NCI-H1105 treated with DMSO at 0.1 percent for 48 hours (cell line): ENCODE measurements at regions not wholly inside any gene's neighbourhood (a gene's known extent, or its start where the extent isn't known, plus 50 kb on each side); places are given as distances from the start of the nearest gene placed in this dataset.

Source experiments
- DNase-seq: peaks from one replicate; lab custom pipeline; 2025; lab: John Stamatoyannopoulos, UW

DNA sequence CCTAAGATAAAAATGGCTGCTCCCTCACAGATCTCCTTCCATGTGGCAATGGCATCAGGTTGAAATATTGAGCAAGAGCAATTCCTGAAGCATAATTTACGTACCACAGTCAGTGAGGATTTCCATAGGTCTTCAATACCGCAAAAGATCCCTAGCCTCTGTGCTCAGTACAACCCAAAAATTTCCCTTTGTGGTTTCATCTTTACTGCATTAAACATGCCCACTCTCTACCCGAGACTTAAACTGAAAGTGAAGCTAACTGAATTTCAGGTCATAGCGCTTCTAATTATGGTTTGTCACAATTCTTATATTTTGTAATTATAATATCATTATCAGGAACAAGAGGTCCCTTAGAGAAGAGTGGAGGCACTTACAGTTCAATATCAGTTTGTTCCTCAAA is 1071.1 kb downstream of the XPNPEP1 start:
- DNase-seq = no peak

- no peak for DNase-seq
Measured at GRCh38 chr10:108850138-108850854, 1073.0 kb downstream of the XPNPEP1 start.

DNA sequence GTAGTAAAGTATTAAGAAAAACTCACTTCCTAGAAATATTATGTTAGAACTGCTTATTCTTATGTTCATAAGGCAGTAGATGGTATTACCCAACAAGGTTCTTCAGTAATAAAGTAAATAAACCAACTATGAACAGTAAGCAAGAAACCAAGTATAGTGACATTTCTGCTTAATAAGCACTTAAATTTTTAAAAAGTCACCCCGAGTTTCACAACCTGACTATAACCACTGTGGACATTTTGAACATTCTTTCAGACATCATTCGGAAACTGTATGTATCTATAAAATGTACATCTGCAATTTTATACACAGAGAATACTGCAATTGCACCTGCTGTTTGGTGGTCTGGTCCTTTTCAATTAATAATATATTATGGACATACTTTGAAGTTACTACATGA is 1073.6 kb downstream of the XPNPEP1 start:
- DNase-seq = no peak

- no peak for DNase-seq
Measured at GRCh38 chr10:108849186-108849585, 1074.1 kb downstream of the XPNPEP1 start.

DNA sequence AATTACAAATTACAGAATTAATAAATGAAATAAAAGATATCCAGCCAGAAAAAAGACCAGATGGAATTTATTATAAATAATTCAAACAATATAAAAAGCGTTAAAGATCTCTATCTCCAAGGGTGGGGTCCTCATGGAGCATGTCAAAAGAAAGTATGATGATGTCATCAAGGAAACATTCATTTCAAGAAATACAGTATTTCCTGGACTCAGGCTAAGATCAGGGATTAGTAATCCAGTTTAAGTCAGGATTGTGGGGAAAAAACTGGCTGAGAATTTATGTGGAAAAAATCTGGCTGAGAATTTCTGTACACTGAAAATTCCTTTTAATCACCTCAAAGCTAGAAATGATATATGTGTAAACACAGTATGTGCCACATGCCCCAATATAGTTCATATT is 1075.3 kb downstream of the XPNPEP1 start:
- DNase-seq = no peak

DNA sequence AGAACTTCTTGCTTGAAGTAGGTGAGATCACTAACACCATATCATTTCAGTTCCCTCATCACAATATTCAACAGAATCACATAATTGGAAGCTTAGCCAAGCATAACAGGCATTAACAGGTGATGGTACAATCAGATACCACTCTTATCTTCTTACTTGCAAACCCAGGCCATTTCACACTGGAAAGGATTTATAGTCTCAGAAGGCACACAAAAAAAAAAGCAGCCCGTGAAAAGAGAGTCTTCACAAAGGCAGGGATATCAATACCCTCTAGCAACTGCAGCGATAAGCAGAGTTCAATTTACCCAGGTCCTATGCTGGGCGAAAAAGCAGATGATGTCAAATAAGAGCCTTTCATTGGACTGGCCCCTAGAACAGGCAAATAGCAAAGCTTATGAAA is 1082.4 kb downstream of the XPNPEP1 start:
- no peak for DNase-seq

DNA sequence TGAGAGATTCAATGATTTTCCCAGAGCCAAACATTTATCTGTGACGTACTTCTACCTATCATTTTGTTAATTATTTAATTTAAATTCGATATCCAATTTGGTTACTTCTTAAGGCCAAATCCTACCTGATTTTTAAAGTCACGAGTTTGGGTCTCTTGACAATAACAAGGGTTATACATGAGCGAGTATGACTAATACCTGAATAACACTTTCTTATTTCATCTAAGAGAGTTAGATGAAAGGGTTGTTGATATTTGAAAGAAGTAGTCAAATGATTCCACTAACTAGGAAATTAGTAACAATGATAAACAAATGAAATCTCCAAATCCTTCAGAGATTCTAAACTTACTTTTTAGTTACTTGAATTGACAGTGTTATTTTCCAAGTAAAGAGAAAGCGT is 1086.9 kb downstream of the XPNPEP1 start:
- no peak for DNase-seq

- DNase-seq = no peak
Measured at GRCh38 chr10:108822026-108822425, 1101.3 kb downstream of the XPNPEP1 start.

- DNase-seq = no peak
Measured at GRCh38 chr10:108819302-108819701, 1104.0 kb downstream of the XPNPEP1 start.

- DNase-seq = no peak
Measured at GRCh38 chr10:108817584-108817983, 1105.7 kb downstream of the XPNPEP1 start.

DNA sequence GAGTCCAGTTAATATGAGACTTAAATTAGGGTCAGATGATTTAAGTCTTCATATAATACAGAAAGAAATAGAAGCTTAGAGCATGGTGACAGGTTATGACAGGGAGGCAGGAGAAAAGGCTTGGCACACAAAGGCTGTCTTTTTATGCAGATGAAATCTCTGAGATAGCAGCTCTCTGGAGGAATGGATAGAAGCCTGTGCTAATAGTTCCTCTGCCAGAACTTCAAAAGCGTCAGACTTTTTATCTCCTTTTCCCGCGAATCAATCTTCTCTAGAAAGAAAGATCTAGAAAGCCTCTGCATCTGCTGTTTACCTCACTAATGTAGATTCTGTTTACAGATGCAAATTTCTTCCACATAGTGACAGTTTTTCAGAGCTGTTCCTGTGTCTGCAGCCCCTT is 1106.2 kb downstream of the XPNPEP1 start:
- DNase-seq = no peak

DNA sequence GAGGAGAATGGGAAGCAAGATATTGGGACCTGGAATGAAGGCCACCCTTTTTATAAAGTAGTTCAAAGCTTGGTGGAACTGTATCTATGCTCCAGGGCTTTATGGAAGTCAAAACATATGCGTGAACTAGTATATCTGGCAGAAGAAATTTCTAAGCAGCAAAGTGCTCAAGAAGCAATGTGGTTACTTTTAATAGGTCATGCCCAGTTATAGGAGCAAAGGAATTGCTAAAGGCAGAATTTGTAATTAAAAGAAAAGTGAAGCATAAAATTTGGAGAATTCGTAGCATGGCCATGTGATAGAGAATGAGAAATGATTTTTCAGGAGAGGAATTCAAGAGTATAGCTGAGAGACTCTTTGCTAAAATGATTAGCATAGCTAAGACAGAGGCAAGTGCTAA is 1110.4 kb downstream of the XPNPEP1 start:
- no peak for DNase-seq

DNA sequence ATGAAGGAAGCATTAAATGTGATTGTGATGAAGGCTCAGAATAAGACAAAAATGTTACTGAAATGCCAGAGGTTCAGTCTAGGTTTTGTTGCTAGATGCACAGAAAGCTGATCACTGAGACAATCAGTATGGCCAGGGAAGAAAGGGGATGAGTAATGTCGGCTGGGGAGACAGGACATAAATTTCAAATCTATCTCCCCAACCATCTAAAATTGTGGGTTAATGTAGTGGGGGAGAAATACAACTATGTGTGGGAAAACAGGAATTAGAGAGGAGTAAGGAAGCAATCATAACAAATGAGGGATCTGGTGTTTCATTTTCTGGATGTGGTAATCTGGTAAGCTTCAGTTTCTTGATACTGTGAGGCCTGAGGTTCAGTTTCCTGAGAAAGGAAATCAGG is 1111.0 kb downstream of the XPNPEP1 start:
- no peak for DNase-seq

- DNase-seq = no peak
Measured at GRCh38 chr10:108808228-108808627, 1115.1 kb downstream of the XPNPEP1 start.

DNA sequence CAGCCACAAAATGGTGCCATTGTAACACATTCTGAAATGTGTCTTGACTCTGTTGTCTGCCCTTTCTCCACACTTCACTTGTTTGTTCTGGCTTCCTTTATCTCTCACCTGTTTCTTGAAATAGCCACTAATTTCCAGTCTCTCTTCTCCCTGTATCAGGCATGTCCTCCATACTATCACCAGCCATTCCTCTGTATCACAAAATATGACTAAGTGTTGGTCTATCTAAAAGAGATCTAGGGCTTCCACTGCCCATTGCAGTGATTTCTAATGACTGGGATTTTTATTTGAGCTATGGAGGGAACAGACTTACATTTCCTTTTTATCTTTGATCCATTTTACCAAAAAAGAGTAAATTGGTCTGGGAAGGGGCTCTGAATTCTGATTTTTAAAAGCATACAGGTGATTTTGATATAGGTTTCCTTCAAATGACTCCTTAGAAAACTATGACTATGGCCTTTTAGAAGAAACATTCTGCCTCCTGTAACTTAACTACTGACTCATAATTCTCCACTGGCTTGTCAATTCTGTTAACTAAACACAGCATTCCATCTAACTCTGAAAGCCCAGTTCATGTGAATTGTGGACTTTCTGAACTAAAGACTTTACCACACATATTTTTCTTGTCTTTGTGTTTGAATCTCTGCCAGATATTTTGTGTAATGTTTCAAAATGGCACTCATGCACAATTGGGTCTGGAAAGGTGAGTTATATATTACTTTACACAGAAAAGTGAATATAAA is 1121.4 kb downstream of the XPNPEP1 start:
- no peak for DNase-seq

DNA sequence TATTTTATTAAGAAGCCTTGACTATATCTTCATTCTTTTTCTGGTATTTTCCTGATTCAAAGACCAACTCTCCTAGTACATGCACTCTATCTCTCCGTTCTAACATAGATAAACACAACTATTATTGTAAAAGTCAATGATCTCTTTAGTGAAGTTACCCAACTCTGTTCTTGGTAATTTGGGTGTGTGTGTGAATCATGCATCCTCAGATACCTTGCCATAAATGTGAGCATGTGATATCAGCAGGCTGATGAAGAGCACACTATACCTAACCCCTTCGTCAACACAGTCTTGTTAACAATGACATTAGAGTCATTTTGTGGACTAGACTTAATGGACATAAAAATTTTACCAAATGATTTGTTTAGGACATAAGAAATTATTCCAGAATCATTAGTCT is 1122.1 kb downstream of the XPNPEP1 start:
- DNase-seq = no peak

DNA sequence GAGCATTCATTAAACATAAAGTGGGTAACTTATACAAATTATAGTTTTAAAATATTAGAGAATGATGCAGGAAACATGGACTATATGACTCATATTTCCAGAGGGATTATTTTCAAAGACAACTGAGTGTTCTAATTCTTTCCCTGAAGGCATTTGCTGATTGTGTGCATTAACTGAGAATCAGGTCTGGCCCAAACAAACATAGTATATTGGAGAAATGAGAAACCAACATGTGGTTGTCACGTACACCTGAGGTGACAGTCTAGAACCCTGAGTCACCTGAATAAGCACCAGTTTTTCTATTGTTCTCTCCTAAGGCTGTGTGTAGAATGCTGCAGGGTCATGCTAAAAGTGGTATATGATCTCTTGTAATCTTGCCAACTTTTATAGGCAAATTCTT is 1125.7 kb downstream of the XPNPEP1 start:
- no peak for DNase-seq

DNA sequence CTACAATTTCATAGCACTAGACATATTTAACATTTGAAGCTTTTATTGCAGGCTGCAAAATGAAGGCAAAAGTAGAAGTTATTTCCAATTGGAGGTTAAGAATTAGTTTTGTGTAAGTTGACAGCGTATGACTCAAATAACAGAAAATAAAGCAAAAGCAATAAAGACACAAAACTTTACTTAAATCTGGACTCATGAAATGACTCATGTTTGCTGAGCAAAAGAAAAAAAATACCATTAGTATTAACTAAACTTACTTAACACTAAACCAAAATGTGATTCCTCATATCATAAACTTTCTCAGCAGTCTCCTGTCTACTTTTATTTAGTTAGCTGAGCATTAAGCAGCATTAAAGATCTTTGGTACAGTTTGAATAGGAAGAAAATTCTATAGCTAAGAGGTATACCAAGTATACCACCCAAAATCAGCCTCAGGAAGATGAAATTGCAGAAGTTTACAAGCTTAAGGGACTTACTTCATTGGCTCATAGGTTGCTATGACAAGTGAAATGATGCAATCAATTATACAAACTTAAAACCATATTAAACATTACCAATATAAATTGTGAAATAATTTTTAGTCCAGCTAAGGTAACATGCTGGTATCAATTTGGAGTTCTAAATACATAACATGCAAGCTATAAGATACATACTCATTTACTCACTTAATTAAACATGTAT is 1131.4 kb downstream of the XPNPEP1 start:
- DNase-seq = no peak

- no peak for DNase-seq
Measured at GRCh38 chr10:108791030-108791429, 1132.3 kb downstream of the XPNPEP1 start.

DNA sequence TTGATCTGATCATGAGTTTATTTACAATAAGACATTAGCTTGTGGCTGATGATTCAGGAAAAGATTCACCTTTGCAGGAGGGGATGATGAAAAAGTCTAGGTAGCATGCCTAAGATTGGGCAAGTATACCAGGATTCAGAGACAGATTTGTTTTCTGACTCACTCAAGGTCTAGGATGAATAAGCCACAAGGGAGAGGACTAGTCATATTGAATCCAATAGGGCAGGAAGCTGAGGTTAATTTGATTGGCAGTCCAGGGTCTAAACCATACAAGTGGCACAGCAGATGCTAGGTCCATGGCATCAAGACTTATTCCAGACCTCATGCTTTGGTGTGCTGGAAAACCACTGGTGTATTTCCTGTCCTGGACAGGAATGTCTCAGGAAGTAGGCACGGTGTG is 1133.4 kb downstream of the XPNPEP1 start:
- no peak for DNase-seq

DNA sequence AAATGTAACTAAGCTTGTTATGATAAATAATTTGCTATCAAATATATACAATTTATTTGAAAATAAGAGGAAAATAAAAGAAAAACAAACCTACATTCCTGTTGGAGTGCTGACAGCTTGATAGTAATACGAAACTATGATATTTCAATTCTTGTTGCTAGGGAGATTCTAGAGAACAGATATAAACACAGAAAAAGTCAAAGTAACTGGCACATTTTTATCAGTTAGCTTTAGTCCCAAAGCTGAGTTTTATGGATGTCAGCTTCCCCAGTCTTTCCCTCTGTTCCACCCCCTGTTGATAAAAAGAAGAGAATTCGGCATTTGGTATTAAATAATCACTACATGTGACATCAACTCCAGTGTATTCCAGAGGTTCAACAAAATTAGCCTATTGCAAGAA is 1134.0 kb downstream of the XPNPEP1 start:
- DNase-seq = no peak

- DNase-seq = no peak
Measured at GRCh38 chr10:108788891-108789290, 1134.4 kb downstream of the XPNPEP1 start.

GRCh38 chr10:108787932-108788331 is 1135.4 kb downstream of the XPNPEP1 start:
- no peak for DNase-seq
